ENCODE measurements at regions not wholly inside any gene's neighbourhood (a gene's known extent, or its start where the extent isn't known, plus 50 kb on each side); places are given as distances from the start of the nearest gene placed in this dataset.

DNA sequence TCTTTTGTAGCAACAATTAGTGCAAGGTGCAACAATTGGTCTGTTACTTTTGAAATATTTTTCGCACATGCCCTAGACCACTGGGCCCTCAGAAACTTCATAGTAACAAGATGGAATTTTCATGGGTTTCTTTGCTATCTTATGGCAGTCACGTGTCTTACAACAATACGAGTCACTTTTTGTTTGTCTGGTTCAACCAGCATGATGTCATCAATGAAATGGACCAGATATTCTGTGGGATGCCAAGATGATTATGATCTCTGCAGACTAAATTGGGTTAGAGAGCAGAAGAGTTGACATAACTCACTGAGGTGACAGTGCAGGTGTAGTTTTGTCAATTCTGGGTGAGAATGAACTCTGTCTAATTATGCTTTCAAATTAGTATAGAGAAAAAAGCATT lies 239.6 kb upstream of the RIOK2 start:
- Mint-ChIP-seq H3K27me3 (ENCODE audit: low read depth) (no peaks in the 10 kb centered on the region), H3K4me1 (no peaks in the 10 kb centered on the region), H3K27ac (no peak overlapping the region), H3K4me3 (no peak overlapping the region), H3K9me3 (no peaks in the 10 kb centered on the region), H3K36me3 (ENCODE audit: low read depth) (no peaks in the 10 kb centered on the region)
- TF ChIP-seq, protein P1, sequence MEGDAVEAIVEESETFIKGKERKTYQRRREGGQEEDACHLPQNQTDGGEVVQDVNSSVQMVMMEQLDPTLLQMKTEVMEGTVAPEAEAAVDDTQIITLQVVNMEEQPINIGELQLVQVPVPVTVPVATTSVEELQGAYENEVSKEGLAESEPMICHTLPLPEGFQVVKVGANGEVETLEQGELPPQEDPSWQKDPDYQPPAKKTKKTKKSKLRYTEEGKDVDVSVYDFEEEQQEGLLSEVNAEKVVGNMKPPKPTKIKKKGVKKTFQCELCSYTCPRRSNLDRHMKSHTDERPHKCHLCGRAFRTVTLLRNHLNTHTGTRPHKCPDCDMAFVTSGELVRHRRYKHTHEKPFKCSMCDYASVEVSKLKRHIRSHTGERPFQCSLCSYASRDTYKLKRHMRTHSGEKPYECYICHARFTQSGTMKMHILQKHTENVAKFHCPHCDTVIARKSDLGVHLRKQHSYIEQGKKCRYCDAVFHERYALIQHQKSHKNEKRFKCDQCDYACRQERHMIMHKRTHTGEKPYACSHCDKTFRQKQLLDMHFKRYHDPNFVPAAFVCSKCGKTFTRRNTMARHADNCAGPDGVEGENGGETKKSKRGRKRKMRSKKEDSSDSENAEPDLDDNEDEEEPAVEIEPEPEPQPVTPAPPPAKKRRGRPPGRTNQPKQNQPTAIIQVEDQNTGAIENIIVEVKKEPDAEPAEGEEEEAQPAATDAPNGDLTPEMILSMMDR (IDR thresholded peaks at IDR 0.05; ENCODE audit: unreplicated experiment in 3 of 3), result no peak

DNA sequence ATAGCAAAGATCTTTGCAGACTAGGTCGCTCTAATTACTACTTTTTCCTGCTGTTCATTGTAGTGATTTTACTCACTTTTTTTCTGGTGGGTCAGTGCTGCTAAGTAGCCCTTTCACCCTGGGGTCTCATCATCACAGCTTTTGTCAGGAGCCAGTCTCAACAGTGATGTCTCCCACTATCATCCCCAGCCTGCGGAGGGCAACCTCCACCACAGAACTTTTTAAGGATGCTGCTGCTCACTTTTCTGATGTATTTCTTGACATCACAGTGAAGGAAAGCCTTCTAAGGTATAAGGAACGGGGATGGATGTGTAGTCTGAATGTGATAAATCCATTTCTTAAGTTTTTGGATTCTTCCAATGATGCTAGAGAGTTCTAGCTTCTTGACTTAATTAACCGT lies 242.5 kb upstream of the RIOK2 start:
- Mint-ChIP-seq H3K27ac (no peak overlapping the region), H3K9me3 (no peaks in the 10 kb centered on the region), H3K27me3 (ENCODE audit: low read depth) (no peaks in the 10 kb centered on the region), H3K4me1 (no peaks in the 10 kb centered on the region), H3K4me3 (no peak overlapping the region), H3K36me3 (ENCODE audit: low read depth) (no peaks in the 10 kb centered on the region)
- TF ChIP-seq, protein P1 (IDR thresholded peaks at IDR 0.05; ENCODE audit: unreplicated experiment in 3 of 3), result no peak

DNA sequence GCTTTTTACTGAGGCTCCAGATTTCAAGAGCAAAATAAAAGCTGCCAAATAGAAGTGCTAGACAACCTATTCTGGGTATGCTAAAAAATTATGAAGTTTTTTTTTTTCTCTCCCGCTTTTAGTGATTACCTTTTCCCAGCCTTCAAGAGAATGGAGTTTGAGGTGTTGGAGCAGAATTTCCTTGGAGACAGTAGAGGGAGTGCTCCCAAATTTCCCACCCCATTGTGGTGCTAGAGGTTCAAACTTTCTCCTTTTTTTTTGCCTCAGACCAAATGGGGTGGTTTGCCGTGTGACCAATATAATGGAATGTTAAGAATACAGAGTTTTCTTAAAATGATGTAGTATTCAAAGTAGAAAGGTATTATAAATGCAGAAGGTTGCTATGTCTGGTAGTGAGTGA lies 244.2 kb upstream of the RIOK2 start:
- Mint-ChIP-seq H3K27ac (no peak overlapping the region), H3K27me3 (ENCODE audit: low read depth) (no peaks in the 10 kb centered on the region), H3K36me3 (ENCODE audit: low read depth) (no peaks in the 10 kb centered on the region), H3K4me1 (no peaks in the 10 kb centered on the region), H3K9me3 (no peaks in the 10 kb centered on the region), H3K4me3 (no peak overlapping the region)
- TF ChIP-seq, protein P1 (IDR thresholded peaks at IDR 0.05; ENCODE audit: unreplicated experiment in 3 of 3), result no peak

DNA sequence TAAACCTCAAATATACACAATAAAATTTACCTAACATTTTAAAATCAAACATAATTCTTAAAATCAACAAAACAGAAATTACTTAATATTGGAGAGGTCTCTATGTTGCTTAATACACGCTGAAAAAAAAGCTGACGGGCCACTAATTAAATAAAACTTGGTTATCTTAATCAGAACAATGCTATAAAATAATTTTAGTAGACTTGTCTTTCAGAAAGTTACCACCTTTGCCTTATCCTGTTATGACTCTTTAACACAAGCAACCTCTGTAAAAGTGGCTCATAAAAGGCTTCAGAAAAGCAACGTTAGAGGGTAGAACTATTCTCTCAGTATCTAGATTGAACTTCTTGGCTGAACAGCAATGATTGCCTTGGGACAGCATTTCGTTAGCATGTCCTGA lies 251.0 kb upstream of the RIOK2 start:
- Mint-ChIP-seq H3K4me3 (no peak overlapping the region), H3K4me1 (no peaks in the 10 kb centered on the region), H3K27me3 (ENCODE audit: low read depth) (no peaks in the 10 kb centered on the region), H3K36me3 (ENCODE audit: low read depth) (no peaks in the 10 kb centered on the region), H3K27ac (no peak overlapping the region), H3K9me3 (no peaks in the 10 kb centered on the region)
- TF ChIP-seq, protein P1 (IDR thresholded peaks at IDR 0.05; ENCODE audit: unreplicated experiment in 3 of 3), result no peak

DNA sequence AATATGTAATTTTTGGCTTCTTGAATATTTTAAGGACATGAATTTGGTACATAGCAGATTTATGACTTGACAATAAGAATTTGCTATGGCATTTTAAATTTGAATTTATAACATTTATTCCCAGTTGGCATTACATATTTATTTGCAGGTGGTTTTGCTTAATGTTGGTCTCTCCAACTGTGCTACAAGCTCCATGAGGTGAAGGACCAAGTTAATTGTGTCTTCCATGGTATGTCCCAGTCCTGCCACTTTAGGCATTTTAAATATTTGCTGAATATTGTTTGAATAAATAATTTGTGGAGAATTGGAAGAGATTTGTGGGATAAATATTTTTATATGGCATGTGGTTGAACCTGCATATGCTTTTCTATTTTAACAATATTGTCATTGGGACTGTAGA lies 253.4 kb upstream of the RIOK2 start:
- Mint-ChIP-seq H3K36me3 (ENCODE audit: low read depth) (no peaks in the 10 kb centered on the region), H3K9me3 (no peaks in the 10 kb centered on the region), H3K4me1 (no peaks in the 10 kb centered on the region), H3K27ac (no peak overlapping the region), H3K4me3 (no peak overlapping the region), H3K27me3 (ENCODE audit: low read depth) (peaks cover 5% of the 10 kb centered on the region)
- TF ChIP-seq, protein P1 (IDR thresholded peaks at IDR 0.05; ENCODE audit: unreplicated experiment in 3 of 3), result no peak

DNA sequence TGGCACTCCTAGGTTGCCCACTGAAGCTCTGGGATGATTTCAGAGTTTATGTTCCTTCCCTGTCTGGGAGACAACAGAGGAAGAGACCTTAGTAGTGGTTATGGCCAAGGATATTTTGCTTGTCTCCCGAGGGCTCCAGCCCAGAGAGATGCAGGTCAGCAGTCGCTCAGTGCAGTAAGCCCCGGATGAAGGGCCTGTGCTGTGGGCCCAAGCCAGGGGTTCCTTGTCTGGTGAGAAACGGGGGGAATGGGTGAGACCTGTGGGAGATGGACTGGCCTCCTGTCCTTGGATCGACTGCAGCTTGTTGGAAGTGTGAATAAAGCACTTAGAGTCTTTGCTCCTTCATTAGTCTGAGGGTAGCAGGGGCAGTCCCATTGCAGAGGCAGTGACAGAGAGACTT lies 260.7 kb upstream of the RIOK2 start:
- Mint-ChIP-seq H3K36me3 (ENCODE audit: low read depth) (no peaks in the 10 kb centered on the region), H3K9me3 (peaks cover 18% of the 10 kb centered on the region), H3K4me3 (no peak overlapping the region), H3K4me1 (no peaks in the 10 kb centered on the region), H3K27ac (no peak overlapping the region), H3K27me3 (ENCODE audit: low read depth) (peaks cover 17% of the 10 kb centered on the region)
- TF ChIP-seq, protein P1 (IDR thresholded peaks at IDR 0.05; ENCODE audit: unreplicated experiment in 3 of 3), result no peak
